GM06990 (cell line): ENCODE measurements at regions not wholly inside any gene's neighbourhood (a gene's known extent, or its start where the extent isn't known, plus 50 kb on each side); places are given as distances from the start of the nearest gene placed in this dataset.

Experiments
- DNase-seq: peaks from one replicate; pipeline ENCODE4 v3.0.0-alpha.2; 2011; ENCODE audit not compliant: insufficient read length; ENCODE audit errors: extremely low read depth
- H3K27me3 ChIP-seq: replicated peaks from 2 replicates; pipeline ENCODE4 v1.6.0; 2011; ENCODE audit warnings: low read length; ENCODE audit not compliant: control insufficient read depth, insufficient read depth
- H3K36me3 ChIP-seq: 2 replicates; pipeline ENCODE4 v1.5.1; 2011; ENCODE audit warnings: low read length; ENCODE audit not compliant: control insufficient read depth, insufficient read depth
- H3K4me3 ChIP-seq: replicated peaks from 2 replicates; pipeline ENCODE4 v1.5.1; 2011; ENCODE audit warnings: low read depth, mild to moderate bottlenecking, control low read depth, low read length
- TF ChIP-seq, protein P1 (sequence below): IDR thresholded peaks from 2 replicates; pipeline ENCODE4 v1.5.1; 2011; ENCODE audit warnings: low read length, control low read depth, mild to moderate bottlenecking, inconsistent platforms; ENCODE audit not compliant: insufficient read depth, poor library complexity, severe bottlenecking

DNA sequence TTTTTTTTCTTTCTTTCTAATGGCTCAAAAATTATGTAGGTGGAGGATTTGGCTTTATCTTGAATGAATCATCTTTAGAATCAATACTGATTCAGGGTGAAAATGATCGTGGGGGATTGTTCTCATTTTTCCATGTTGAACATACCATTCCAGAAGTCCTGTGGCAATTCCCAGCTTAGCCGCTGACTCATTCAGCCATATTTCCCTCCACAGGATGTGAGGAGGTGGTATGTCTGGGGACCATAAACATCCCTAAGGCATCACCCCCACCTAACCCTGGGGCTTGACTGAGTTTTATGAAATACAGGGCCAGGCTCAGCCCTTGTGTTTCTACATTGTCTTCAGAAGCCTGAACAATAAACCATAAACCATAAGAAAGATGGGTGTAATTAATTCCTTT is 92.7 kb upstream of the FN1 start:
- H3K36me3 ChIP-seq, result no peaks in the 10 kb centered on the region
- DNase-seq, result no peak
- TF ChIP-seq, protein P1, sequence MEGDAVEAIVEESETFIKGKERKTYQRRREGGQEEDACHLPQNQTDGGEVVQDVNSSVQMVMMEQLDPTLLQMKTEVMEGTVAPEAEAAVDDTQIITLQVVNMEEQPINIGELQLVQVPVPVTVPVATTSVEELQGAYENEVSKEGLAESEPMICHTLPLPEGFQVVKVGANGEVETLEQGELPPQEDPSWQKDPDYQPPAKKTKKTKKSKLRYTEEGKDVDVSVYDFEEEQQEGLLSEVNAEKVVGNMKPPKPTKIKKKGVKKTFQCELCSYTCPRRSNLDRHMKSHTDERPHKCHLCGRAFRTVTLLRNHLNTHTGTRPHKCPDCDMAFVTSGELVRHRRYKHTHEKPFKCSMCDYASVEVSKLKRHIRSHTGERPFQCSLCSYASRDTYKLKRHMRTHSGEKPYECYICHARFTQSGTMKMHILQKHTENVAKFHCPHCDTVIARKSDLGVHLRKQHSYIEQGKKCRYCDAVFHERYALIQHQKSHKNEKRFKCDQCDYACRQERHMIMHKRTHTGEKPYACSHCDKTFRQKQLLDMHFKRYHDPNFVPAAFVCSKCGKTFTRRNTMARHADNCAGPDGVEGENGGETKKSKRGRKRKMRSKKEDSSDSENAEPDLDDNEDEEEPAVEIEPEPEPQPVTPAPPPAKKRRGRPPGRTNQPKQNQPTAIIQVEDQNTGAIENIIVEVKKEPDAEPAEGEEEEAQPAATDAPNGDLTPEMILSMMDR, result no peak
- H3K27me3 ChIP-seq, result no peaks in the 10 kb centered on the region
- H3K4me3 ChIP-seq, result no peak overlapping the region

DNA sequence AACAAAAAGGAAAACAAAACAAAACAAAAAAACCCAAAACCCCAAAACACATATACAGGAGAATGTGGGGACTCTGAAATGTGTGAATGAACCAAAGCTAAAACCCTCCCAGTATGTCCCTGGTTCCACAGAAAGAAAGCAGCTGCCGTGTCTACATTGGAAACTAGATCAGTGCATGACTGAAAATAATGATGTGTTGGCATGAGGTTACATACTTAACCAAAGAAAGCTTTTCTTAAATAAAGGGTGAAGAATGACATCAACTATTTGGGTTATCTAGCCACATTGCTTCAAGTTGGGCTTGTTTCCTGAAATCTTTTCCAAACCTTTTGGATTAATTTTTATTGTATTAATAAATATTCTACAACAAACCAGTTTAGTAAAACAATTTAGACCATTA is 91.9 kb upstream of the FN1 start:
- TF ChIP-seq, protein P1, result no peak
- Histone ChIP-seq H3K4me3 (no peak overlapping the region), H3K36me3 (no peaks in the 10 kb centered on the region), H3K27me3 (no peaks in the 10 kb centered on the region)
- DNase-seq, result no peak

DNA sequence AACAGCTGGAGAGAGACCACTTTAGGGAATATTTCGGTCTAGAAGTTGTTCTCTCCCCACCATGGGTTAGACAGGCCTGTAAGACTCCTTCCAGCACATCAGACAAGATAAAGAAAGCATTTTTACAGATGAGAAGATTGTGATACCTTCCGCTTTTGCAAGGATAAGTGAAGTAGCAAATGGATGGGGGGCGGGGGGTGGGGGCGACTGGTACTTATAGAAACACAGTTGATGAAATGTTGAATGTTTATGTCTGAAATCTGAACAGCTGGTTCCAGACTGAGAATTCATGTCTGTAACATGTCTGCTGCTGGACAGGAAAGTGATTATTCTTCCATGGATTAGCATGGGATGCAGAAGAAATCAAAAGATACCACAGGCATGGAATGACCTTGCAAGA is 90.5 kb upstream of the FN1 start:
- DNase-seq, result no peak
- Histone ChIP-seq H3K27me3 (no peaks in the 10 kb centered on the region), H3K36me3 (no peaks in the 10 kb centered on the region), H3K4me3 (no peak overlapping the region)
- TF ChIP-seq, protein P1, result no peak

DNA sequence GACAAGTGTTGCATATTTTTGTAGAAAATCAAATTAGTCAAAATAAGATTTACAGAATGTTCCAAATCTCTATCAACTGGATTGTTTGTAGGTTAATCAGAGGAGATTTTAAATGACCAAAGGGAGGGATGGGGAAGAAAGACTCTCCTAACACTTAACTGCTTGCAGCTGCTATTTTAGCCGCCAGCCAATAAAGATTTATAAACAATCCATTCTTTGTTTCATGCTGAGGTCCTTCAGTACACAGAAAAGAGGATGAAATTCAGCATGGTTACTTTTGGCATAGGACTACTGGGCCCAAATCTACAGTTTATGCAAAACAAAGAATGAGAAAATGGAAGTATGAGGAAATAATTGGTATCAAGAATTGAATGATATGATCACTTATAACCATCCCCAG is 86.4 kb upstream of the FN1 start:
- Histone ChIP-seq H3K4me3 (no peak overlapping the region), H3K36me3 (no peaks in the 10 kb centered on the region), H3K27me3 (no peaks in the 10 kb centered on the region)
- no peak for DNase-seq
- TF ChIP-seq, protein P1, result no peak

DNA sequence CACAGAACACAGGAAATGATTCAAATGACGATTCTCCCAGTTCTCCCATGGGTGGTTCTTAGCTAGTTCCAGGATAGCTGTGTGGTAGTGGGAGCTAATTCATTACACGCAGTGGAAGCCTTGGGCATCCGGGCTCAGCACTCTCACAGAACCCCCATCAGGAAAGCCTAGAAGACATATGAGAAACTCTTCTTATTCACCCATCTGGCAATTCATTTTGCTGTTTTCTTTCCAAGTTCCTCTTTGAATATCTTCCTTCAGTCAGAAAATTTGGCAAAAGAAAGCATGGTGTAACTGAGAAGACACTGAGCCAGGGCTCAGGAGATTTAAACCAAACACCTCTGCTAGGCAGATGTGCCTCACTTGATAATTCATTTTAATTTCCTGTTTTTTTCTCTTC is 85.2 kb upstream of the FN1 start:
- DNase-seq, result no peak
- Histone ChIP-seq H3K27me3 (no peaks in the 10 kb centered on the region), H3K36me3 (no peaks in the 10 kb centered on the region), H3K4me3 (no peak overlapping the region)
- TF ChIP-seq, protein P1, result no peak

DNA sequence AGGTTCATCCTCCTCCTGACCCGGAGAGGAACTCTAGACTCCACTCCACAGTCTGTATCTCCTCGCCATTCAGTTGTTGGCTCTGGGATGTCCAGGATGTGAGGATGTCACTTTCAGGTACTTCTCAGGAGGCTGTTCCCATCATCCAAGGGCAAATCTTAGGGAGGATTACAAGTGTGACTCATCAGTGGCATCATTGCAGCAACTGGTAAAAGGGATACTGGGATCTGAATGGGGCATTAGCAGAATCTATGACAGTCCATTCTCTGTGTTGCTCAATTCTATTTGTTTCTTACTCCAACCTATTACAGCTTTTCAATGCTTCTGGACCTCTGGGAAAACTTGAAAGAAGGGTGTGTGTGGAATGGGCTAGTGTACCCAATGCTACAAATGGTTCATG is 81.5 kb upstream of the FN1 start:
- no peaks in the 10 kb centered on the region for H3K36me3 ChIP-seq
- TF ChIP-seq, protein P1, result no peak
- H3K27me3 ChIP-seq, result no peaks in the 10 kb centered on the region
- no peak for DNase-seq
- no peak overlapping the region for H3K4me3 ChIP-seq
